ENCODE measurements at regions not wholly inside any gene's neighbourhood (a gene's known extent, or its start where the extent isn't known, plus 50 kb on each side); places are given as distances from the start of the nearest gene placed in this dataset.

- TF ChIP-seq POLR2A (IDR thresholded peaks at IDR 0.05) (no peak), CTCF (IDR thresholded peaks at IDR 0.05) (no peak), EP300 (IDR thresholded peaks at IDR 0.05) (no peak)
Observed at GRCh38 chr3:124147946-124148345, 156.0 kb upstream of the ROPN1 start.
